ENCODE measurements at regions not wholly inside any gene's neighbourhood (a gene's known extent, or its start where the extent isn't known, plus 50 kb on each side); places are given as distances from the start of the nearest gene placed in this dataset.

- no peaks in the 10 kb centered on the region for H3K36me3 Mint-ChIP-seq
- peaks cover 0 to 5% of the 10 kb centered on the region in 2 donors for H3K9me3 Mint-ChIP-seq
- no peak for TF ChIP-seq CTCF (IDR thresholded peaks at IDR 0.05)
- intact Hi-C loops (cut with micrococcal nuclease) = no loop called here
- no peaks in the 10 kb centered on the region for H3K36me3 ChIP-seq (ENCODE audit: control insufficient read depth, insufficient read depth, low read length)
- no peak overlapping the region for H3K27ac Mint-ChIP-seq
- H3K4me1 Mint-ChIP-seq = no peaks in the 10 kb centered on the region
- H3K4me1 ChIP-seq (ENCODE audit: control insufficient read depth, insufficient read depth, low read length) = no peaks in the 10 kb centered on the region
- no peak overlapping the region for H3K27ac ChIP-seq (ENCODE audit: low read length)
- ATAC-seq (no peak), DNase-seq (no peak)
- H3K4me3 ChIP-seq (ENCODE audit: low read length) = no peak overlapping the region
- H3K27me3 Mint-ChIP-seq (ENCODE audit: low read depth in 2 of 2) = peaks cover 5 to 9% of the 10 kb centered on the region in 2 donors
- H3K9me3 ChIP-seq (ENCODE audit: control insufficient read depth, insufficient read depth, low read length) = no peaks in the 10 kb centered on the region
- no peaks in the 10 kb centered on the region for H3K27me3 ChIP-seq (ENCODE audit: control insufficient read depth, insufficient read depth, low read length)
- no peak overlapping the region for H3K4me3 Mint-ChIP-seq
- WGBS (ENCODE audit: insufficient coverage) = 86% methylated on average over 7 of the region's 7 CpGs
Measured at GRCh38 chr2:3023531-3023930, 354.1 kb downstream of the EIPR1 start.

GRCh38 chr2:3022841-3023372, 354.7 kb downstream of the EIPR1 start:
- intact Hi-C loops (cut with micrococcal nuclease) = no loop called here
- DNase-seq (no peak), ATAC-seq (no peak)
- Mint-ChIP-seq H3K9me3 (peaks cover 0 to 5% of the 10 kb centered on the region in 2 donors), H3K36me3 (no peaks in the 10 kb centered on the region), H3K27ac (no peak overlapping the region), H3K27me3 (ENCODE audit: low read depth in 2 of 2) (peaks cover 5 to 9% of the 10 kb centered on the region in 2 donors), H3K4me1 (no peaks in the 10 kb centered on the region), H3K4me3 (no peak overlapping the region)
- Histone ChIP-seq H3K9me3 (ENCODE audit: control insufficient read depth, insufficient read depth, low read length) (no peaks in the 10 kb centered on the region), H3K4me1 (ENCODE audit: control insufficient read depth, insufficient read depth, low read length) (no peaks in the 10 kb centered on the region), H3K27me3 (ENCODE audit: control insufficient read depth, insufficient read depth, low read length) (no peaks in the 10 kb centered on the region), H3K4me3 (ENCODE audit: low read length) (no peak overlapping the region), H3K27ac (ENCODE audit: low read length) (no peak overlapping the region), H3K36me3 (ENCODE audit: control insufficient read depth, insufficient read depth, low read length) (no peaks in the 10 kb centered on the region)
- TF ChIP-seq CTCF (IDR thresholded peaks at IDR 0.05) = no peak
- WGBS (ENCODE audit: insufficient coverage) = 69% methylated on average over 9 of the region's 9 CpGs

- Histone ChIP-seq H3K4me3 (ENCODE audit: low read length) (no peak overlapping the region), H3K27me3 (ENCODE audit: control insufficient read depth, insufficient read depth, low read length) (no peaks in the 10 kb centered on the region), H3K27ac (ENCODE audit: low read length) (no peak overlapping the region), H3K36me3 (ENCODE audit: control insufficient read depth, insufficient read depth, low read length) (no peaks in the 10 kb centered on the region), H3K4me1 (ENCODE audit: control insufficient read depth, insufficient read depth, low read length) (no peaks in the 10 kb centered on the region), H3K9me3 (ENCODE audit: control insufficient read depth, insufficient read depth, low read length) (no peaks in the 10 kb centered on the region)
- H3K36me3 Mint-ChIP-seq = no peaks in the 10 kb centered on the region
- H3K4me3 Mint-ChIP-seq = no peak overlapping the region
- peaks cover 5 to 9% of the 10 kb centered on the region in 2 donors for H3K27me3 Mint-ChIP-seq (ENCODE audit: low read depth in 2 of 2)
- intact Hi-C loops (cut with micrococcal nuclease) = no loop called here
- DNase-seq (no peak), ATAC-seq (no peak)
- H3K9me3 Mint-ChIP-seq = peaks cover 0 to 5% of the 10 kb centered on the region in 2 donors
- TF ChIP-seq CTCF (IDR thresholded peaks at IDR 0.05) = no peak
- H3K27ac Mint-ChIP-seq = no peak overlapping the region
- WGBS (ENCODE audit: insufficient coverage) = 88% methylated on average over 8 of the region's 8 CpGs
- H3K4me1 Mint-ChIP-seq = no peaks in the 10 kb centered on the region
Measured at GRCh38 chr2:3021720-3022119, 355.9 kb downstream of the EIPR1 start.

- no peak overlapping the region for H3K27ac Mint-ChIP-seq
- DNase-seq = no peak
- Histone ChIP-seq H3K27ac (ENCODE audit: low read length) (no peak overlapping the region), H3K9me3 (ENCODE audit: control insufficient read depth, insufficient read depth, low read length) (peaks cover 4% of the 10 kb centered on the region), H3K36me3 (ENCODE audit: control insufficient read depth, insufficient read depth, low read length) (no peaks in the 10 kb centered on the region), H3K4me1 (ENCODE audit: control insufficient read depth, insufficient read depth, low read length) (no peaks in the 10 kb centered on the region), H3K27me3 (ENCODE audit: control insufficient read depth, insufficient read depth, low read length) (no peaks in the 10 kb centered on the region), H3K4me3 (ENCODE audit: low read length) (no peak overlapping the region)
- H3K4me1 Mint-ChIP-seq = no peaks in the 10 kb centered on the region
- no peaks in the 10 kb centered on the region for H3K36me3 Mint-ChIP-seq
- 85% methylated on average over 3 of the region's 4 CpGs for WGBS (ENCODE audit: insufficient coverage)
- peaks cover 11 to 16% of the 10 kb centered on the region in 2 donors for H3K27me3 Mint-ChIP-seq (ENCODE audit: low read depth in 2 of 2)
- TF ChIP-seq CTCF (IDR thresholded peaks at IDR 0.05) = no peak
- H3K4me3 Mint-ChIP-seq = no peak overlapping the region
- intact Hi-C loops (cut with micrococcal nuclease) = no loop called here
- peaks cover 8 to 11% of the 10 kb centered on the region in 2 donors for H3K9me3 Mint-ChIP-seq
- ATAC-seq = no peak
Measured at GRCh38 chr2:3010001-3010400, 367.6 kb downstream of the EIPR1 start.
